Left colon (tissue), 2 donors: ENCODE measurements at regions not wholly inside any gene's neighbourhood (a gene's known extent, or its start where the extent isn't known, plus 50 kb on each side); places are given as distances from the start of the nearest gene placed in this dataset.

Experiments
- ATAC-seq: fragments of 200-7000 bp; cut with Tn5 transposase; one replicate; pipeline ENCODE4 v1.9.1; 2020; ENCODE audit warnings: mild to moderate bottlenecking, moderate library complexity
- DNase-seq, 2 donors: peaks; one replicate each; pipeline ENCODE4 v3.0.0-alpha.2; 2020
- intact Hi-C, 2 donors: fragments of 100-400 bp; cut with DNase I in 1 of 2; cut with micrococcal nuclease in 1 of 2; formaldehyde crosslinking; loops; one replicate each; pipeline versions ENCODE4 v1.11.2 to v1.14.0; 2022; cut with DNase I, micrococcal nuclease
- donor health status: DM: no; HTN: no; CAD: no.
- donor health status: DM: yes; HTN: yes; CAD: no.

GRCh38 chr7:116614499-116615262 is 57.3 kb upstream of the MET start:
- ATAC-seq (peak; percentile 68), DNase-seq (no peak)
- intact Hi-C loops = no loop called here

GRCh38 chr7:116616555-116617059 is 55.4 kb upstream of the MET start:
- ATAC-seq (no peak), DNase-seq (no peak)
- intact Hi-C loops = no loop called here

DNA sequence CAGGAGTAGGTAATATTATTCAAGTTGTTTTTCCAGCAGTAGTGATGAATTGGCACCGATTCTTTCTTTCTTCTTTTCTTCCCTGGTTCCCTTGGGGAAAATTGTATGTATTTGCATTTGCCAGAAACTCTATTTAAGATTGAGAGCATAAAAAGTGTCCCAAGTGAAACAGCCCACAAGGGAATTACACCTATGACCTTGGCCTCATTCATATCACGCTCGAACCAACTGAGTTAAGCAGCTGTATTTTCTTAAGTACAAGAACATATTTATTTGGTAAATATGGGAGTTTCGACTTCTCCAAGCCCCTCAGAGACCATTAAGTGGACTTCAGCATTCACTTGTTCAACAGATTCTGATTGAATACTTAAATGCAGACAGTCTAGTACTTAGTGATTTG is 54.1 kb upstream of the MET start:
- intact Hi-C loops = no loop called here
- DNase-seq (no peak), ATAC-seq (no peak)

DNA sequence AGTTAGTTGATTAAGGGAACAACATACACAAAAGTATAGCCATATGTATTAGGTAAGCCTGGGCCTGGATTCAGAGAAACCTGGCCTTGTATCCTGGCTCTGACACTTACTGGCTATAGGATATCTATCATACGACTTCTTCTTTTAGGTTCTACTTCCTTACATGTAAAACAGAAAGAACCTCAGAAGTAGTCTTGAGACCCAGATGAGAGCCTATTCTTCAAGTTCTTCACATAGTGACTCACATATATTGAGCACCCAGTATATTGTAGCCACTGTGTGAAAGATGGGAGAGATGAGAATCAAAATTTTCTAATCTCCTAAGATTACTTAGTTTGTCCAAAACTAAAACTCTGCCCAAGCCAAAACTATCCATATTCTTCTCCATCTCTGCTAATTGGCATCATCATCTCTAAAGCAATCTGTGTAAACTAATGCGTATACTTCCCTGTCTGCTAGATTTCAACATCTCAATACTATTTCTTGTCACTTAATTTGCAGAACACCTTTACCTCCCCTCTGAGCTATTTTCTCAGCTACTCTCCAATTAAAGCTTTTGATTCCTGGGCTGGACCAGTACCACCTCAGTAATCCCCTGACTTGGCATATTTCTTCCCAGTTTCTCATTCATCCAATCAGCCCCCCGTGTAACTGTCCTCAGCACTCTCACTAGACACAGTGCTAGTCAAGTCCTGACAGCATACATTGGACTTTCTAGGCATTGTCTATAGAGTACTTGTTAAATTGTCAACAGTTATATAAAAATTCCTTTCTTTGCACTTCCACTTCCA is 53.5 kb upstream of the MET start:
- no peak for ATAC-seq
- intact Hi-C loops = no loop called here
- no peak for DNase-seq

DNA sequence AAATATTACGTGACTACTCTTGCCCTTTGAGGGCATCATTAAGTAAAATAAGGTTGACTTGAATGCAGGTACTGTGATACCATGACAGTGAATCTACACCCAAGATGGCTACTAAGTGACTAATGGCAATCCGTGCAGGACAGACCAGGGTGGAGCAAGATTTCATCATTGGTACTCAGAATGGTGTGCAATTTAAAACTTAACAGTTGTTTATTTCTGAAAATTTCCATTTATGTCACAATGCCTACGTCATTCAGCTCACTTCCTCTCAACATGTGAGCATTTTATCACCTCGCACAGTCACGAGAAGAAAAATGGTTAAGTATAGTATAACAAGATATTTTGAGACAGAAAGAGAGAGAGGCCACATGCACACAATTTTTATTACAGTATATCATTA is 50.3 kb upstream of the MET start:
- intact Hi-C loops = no loop called here
- ATAC-seq (no peak), DNase-seq (no peak)
